GM21786 (cell line): ENCODE measurements at regions not wholly inside any gene's neighbourhood (a gene's known extent, or its start where the extent isn't known, plus 50 kb on each side); places are given as distances from the start of the nearest gene placed in this dataset.

ENCODE experiments used
- ATAC-seq: cut with Tn5 transposase; IDR thresholded peaks from one replicate; pipeline ENCODE4 v1.9.1; 2021; ENCODE audit not compliant: unreplicated experiment

GRCh38 chr12:130070126-130070611 lies 92.1 kb upstream of the FZD10 start:
- no peak for ATAC-seq

GRCh38 chr12:130073721-130074120 lies 88.5 kb upstream of the FZD10 start:
- no peak for ATAC-seq

GRCh38 chr12:130074661-130075406 lies 87.4 kb upstream of the FZD10 start:
- no peak for ATAC-seq

DNA sequence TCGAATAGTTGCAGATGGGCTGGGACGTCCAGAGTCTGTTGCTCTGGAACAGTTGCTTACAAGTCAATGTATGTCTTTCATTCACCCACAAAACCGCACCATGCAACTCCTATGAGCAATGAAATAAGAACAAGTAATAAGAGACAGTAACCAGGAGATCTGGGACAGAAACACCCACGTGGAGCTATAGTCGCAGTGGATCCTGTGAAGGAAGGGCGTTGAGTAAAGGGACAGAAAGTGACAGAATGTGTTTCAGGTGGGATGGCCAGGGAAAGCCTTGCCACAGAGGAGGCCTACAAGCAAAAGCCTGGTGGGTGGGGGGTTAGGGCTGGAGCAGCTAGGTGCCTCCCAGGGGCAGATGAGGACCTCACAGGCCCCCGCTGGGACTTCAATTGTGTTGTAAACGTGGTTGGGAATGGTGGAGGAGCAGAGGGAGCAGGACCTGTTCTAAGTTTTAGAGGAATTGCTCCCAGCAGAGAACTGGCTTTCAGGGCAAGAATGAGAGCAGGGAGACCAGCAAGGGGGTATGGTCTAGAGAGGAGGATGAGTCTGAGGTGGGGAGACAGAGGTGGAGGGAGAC lies 86.7 kb upstream of the FZD10 start:
- no peak for ATAC-seq

DNA sequence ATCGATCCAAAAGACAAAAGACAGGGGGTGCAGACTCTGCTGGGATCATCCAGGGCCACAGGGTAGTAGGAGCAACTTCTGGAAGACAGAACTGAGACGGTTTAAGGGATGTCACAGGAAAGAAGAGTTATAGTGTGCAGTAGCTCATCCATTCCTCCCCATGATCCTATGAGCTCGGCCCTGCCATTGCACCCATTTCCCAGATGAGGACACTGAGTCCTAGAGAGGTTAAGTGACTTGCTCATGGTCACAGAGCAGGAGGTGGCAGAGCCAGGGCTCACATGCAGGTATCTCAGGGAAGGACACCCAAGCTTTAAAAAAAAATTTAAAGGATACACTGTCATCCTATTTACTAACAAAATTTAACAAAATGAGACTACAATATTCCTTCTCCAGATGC lies 86.1 kb upstream of the FZD10 start:
- ATAC-seq, result no peak

- no peak for ATAC-seq
These were observed 85.5 kb upstream of the FZD10 start for GRCh38 chr12:130076752-130077151.

DNA sequence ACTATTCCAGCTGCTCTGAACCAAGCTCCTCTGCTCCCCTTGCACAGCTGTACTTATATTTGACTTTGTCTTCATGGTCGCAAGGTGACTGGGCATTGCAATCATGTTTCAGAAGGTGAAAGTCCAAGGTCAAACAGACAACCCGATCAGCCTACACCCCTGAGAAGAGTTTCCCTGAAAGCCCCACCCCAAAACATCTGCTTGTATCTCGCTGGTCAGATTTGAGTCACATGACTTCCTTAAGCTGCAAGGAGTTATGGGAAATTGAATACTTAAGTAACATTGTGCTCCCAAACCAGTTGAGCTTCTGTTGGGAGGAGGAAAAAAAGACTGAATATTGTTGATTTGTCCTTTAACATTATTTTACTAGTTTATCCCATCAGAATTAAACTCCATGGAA lies 83.4 kb upstream of the FZD10 start:
- ATAC-seq, result no peak

GRCh38 chr12:130079279-130079678 lies 83.0 kb upstream of the FZD10 start:
- no peak for ATAC-seq

- no peak for ATAC-seq
These were observed 82.1 kb upstream of the FZD10 start for GRCh38 chr12:130080205-130080604.

DNA sequence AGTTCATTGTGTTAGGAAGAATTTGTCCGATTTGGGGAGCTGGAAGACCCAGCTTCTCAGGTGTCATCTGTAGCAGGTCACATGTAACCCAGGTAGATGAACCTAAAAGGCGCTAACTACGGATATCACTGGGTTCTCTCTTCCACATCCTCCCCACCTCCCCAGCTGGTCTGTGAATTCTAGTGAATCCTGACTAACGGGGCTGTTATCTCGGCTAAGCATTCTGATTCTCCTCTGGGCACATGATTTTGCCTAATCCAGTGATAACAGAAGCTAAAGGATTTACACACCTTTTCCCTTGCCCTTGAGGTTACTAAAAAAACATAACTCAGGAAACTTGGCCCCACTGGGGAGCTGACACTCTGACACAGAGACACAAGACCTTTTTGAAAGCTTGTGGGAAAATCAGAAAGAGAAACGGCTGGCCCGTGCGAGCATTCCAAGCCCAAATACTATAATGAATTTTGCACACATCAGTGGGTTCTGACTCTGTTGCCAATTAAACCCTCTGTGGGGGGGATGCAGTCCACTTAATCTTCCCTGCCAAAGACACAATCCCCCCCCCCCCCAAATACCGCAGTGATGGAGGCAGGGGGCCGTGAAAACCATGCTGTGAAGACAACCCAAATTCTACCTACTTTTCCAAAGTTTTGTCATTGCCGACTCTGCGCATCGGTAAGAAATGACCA lies 81.0 kb upstream of the FZD10 start:
- no peak for ATAC-seq

- no peak for ATAC-seq
These were observed 79.3 kb upstream of the FZD10 start for GRCh38 chr12:130083002-130083401.

DNA sequence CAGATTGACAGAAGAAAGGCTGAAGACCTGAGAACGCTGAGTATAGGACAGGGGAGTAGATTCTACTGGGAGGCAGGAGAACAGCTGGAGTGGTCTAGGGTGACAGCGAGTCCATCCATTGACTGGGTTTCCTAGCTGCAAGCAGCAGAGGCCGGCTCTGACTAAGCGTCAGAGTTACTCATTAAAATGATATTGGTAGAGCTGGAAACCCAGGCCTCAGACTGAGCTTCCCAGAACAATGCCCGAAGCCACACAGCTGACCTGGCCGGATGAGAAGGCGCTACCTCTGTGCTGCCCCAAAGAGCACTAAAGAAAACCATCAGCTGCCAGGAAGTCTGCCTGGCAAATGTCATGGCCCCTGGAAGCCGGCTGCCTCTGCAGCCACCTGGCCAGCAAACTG lies 78.5 kb upstream of the FZD10 start:
- no peak for ATAC-seq

- ATAC-seq, result no peak
These were observed 77.9 kb upstream of the FZD10 start for GRCh38 chr12:130084359-130084758.

DNA sequence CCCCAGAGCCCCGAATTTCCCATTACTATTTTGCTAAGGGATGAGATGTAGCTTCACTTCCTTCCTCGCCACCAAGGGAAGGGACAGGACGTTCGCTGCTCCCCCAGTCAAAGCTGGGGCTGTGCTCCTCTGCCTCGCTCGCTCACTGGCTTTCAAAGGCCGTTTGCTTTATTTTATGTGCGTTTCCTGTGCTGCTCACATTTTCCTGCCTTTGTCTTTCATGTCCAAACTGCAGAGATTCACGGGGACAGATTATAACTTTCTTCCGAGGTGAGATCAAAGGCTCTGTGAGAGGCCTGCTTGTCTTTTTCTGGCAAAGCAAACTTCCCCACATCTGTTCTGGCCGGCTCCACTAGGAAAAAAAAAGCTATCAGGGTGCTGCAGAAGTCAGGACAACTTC lies 76.0 kb upstream of the FZD10 start:
- no peak for ATAC-seq

- ATAC-seq, result no peak
These were observed 75.5 kb upstream of the FZD10 start for GRCh38 chr12:130086797-130087196.

GRCh38 chr12:130087222-130087621 lies 75.0 kb upstream of the FZD10 start:
- ATAC-seq, result no peak

GRCh38 chr12:130088504-130088903 lies 73.8 kb upstream of the FZD10 start:
- ATAC-seq, result no peak

- no peak for ATAC-seq
These were observed 71.7 kb upstream of the FZD10 start for GRCh38 chr12:130090542-130090941.

- no peak for ATAC-seq
These were observed 68.9 kb upstream of the FZD10 start for GRCh38 chr12:130093380-130093779.

- no peak for ATAC-seq
These were observed 64.9 kb upstream of the FZD10 start for GRCh38 chr12:130097342-130097741.

DNA sequence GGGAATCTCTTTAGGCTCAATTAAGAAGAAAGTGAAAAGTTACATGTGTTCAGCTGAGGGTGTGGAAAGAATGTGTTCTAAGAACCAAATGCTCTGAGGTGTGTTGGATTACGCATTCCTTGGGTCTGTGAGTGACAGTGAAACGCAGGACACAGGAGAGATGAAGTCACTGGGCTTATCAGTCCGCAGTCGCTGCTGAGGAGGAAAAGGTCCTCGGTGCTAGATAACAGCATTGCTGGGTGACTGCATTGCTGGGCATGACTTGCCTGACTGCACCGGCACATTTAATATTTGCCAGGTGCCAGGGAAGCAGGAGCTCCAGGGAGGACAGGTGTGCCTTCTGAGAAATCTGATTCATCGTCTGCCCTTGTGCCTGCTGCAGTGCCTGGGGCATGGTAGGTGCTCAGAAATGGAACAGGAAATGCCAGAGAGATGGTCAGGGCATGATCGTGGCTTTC lies 64.4 kb upstream of the FZD10 start:
- no peak for ATAC-seq
